Brain microvascular endothelial cell (primary cell): ENCODE measurements at regions not wholly inside any gene's neighbourhood (a gene's known extent, or its start where the extent isn't known, plus 50 kb on each side); places are given as distances from the start of the nearest gene placed in this dataset.
A peak's percentile ranks its signal among the peaks of the same experiment; 100 is the strongest.

Source experiments
- DNase-seq: peaks from one replicate; pipeline ENCODE4 v3.0.0-alpha.2; 2020
- H3K27ac ChIP-seq: fragments of 250-450 bp; sonication (Bioruptor Pico); 2 replicates; pipeline ENCODE4 v1.5.1; 2020; ENCODE audit warnings: mild to moderate bottlenecking, moderate library complexity
- H3K27me3 ChIP-seq: fragments of 250-450 bp; sonication (Bioruptor Pico); replicated peaks from 2 replicates; pipeline ENCODE4 v1.5.1; 2020; ENCODE audit warnings: mild to moderate bottlenecking
- H3K36me3 ChIP-seq: fragments of 250-450 bp; sonication (Bioruptor Pico); replicated peaks from 2 replicates; pipeline ENCODE4 v1.5.1; 2020; ENCODE audit warnings: mild to moderate bottlenecking
- H3K4me3 ChIP-seq: 2 replicates; pipeline ENCODE4 v1.5.1; 2011; ENCODE audit warnings: low read depth, mild to moderate bottlenecking, control low read depth, low read length, moderate library complexity
- in situ Hi-C: cut with HindIII; loops from 2 replicates; pipeline ENCODE4 v1.10.0; 2017; ENCODE audit warnings: low sequenced_read_pairs, low pct_ligation_motif_present
- TF ChIP-seq, protein P1 (sequence below): IDR thresholded peaks from 2 replicates; pipeline ENCODE4 v1.5.1; 2011; ENCODE audit warnings: low read depth, mild to moderate bottlenecking, moderate library complexity, low read length, control low read depth, inconsistent platforms; ENCODE audit errors: missing control alignments

GRCh38 chr1:38615680-38616079 is 243.9 kb downstream of the RRAGC start:
- Histone ChIP-seq H3K36me3 (no peaks in the 10 kb centered on the region), H3K27ac (no peak overlapping the region), H3K4me3 (no peak overlapping the region), H3K27me3 (no peaks in the 10 kb centered on the region)
- in situ Hi-C loops: no loop called here
- no peak for DNase-seq
- TF ChIP-seq, protein P1, sequence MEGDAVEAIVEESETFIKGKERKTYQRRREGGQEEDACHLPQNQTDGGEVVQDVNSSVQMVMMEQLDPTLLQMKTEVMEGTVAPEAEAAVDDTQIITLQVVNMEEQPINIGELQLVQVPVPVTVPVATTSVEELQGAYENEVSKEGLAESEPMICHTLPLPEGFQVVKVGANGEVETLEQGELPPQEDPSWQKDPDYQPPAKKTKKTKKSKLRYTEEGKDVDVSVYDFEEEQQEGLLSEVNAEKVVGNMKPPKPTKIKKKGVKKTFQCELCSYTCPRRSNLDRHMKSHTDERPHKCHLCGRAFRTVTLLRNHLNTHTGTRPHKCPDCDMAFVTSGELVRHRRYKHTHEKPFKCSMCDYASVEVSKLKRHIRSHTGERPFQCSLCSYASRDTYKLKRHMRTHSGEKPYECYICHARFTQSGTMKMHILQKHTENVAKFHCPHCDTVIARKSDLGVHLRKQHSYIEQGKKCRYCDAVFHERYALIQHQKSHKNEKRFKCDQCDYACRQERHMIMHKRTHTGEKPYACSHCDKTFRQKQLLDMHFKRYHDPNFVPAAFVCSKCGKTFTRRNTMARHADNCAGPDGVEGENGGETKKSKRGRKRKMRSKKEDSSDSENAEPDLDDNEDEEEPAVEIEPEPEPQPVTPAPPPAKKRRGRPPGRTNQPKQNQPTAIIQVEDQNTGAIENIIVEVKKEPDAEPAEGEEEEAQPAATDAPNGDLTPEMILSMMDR: peak; percentile 33

DNA sequence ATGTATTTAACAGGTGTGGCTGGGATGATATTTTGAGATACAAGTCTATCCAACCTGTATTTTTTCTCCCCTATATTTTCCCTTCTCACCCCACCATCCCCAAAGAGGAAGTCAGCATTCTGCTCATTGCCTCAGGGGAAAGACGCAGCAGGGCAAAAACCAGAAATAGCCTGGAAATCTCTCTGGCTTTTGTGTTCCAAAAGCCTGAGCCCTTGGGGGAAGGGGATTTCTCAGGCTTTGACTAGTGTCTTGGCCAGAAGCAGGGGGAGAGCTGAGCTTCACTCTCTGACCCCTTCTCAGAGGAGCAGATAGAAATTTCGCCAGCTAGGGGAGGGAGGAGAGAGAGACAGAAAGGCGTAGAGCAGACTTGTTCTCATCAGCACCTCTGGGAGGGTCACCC is 244.7 kb downstream of the RRAGC start:
- TF ChIP-seq, protein P1: no peak
- H3K4me3 ChIP-seq: no peak overlapping the region
- DNase-seq: no peak
- H3K27ac ChIP-seq: no peak overlapping the region
- H3K27me3 ChIP-seq: no peaks in the 10 kb centered on the region
- in situ Hi-C loops: no loop called here
- H3K36me3 ChIP-seq: no peaks in the 10 kb centered on the region

- no peak overlapping the region for H3K27ac ChIP-seq
- DNase-seq: no peak
- H3K4me3 ChIP-seq: no peak overlapping the region
- no peaks in the 10 kb centered on the region for H3K27me3 ChIP-seq
- H3K36me3 ChIP-seq: no peaks in the 10 kb centered on the region
- TF ChIP-seq, protein P1: no peak
- in situ Hi-C loops: no loop called here
Measured at GRCh38 chr1:38613996-38614395, 245.6 kb downstream of the RRAGC start.

DNA sequence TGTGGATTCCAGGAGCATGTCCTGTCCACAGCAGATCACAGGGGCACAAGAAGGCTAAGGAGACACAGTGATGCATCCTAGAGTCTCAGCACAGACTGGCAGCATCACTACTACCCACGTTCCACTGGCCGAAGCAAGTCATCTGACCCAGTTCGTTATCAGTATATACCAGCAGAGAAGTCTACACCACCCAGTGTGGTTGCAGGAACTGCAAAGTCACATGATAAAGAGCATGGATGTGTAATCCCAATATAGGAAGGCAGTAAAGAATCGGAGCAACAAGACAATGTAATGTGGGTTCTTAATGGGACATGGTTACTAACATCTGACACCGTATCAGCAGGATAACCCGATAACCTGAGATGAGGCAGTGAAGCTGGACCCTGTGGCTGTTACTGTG is 246.6 kb downstream of the RRAGC start:
- Histone ChIP-seq H3K27me3 (no peaks in the 10 kb centered on the region), H3K27ac (no peak overlapping the region), H3K36me3 (no peaks in the 10 kb centered on the region), H3K4me3 (no peak overlapping the region)
- DNase-seq: no peak
- in situ Hi-C loops: no loop called here
- TF ChIP-seq, protein P1: no peak

DNA sequence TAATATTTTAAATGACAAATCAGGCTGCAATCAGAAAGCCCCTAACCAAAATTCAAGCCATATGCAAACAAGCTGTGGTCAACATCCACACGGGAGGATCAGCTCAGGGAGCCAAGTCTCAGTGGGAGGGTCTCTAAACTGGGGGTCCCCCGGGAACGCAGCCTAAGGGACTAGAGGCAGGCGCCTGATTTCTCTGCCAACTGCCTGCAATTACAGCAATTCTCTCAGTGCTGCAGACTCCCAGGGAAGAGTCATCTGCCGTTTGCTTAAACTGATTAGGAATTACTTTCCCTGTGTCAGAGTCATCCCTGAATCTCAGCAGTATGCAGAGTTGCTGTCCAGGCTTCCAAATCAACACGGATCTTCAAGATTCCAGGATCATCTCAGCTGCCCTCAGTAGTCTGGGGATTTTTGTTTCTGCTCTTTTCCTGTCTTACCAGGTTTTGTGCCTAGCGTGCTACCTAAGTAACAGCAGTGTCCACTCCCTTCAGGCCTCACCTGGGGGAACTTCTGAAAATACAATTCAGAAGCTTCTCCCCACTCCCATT is 247.8 kb downstream of the RRAGC start:
- no peaks in the 10 kb centered on the region for H3K36me3 ChIP-seq
- in situ Hi-C loops: no loop called here
- H3K27me3 ChIP-seq: no peaks in the 10 kb centered on the region
- DNase-seq: no peak
- no peak overlapping the region for H3K4me3 ChIP-seq
- TF ChIP-seq, protein P1: no peak
- H3K27ac ChIP-seq: no peak overlapping the region
